Lung (tissue), 11 donors: ENCODE measurements at regions not wholly inside any gene's neighbourhood (a gene's known extent, or its start where the extent isn't known, plus 50 kb on each side); places are given as distances from the start of the nearest gene placed in this dataset.
"Not testable (repeated sequence)": the region's sequence is repeated elsewhere in the genome, so short reads cannot be mapped to it uniquely, and the experiment has no call there.

Experiments
- ATAC-seq: fragments of 200-7000 bp; cut with Tn5 transposase; one replicate; pipeline ENCODE4 v1.9.1; 2020; ENCODE audit warnings: moderate number of reproducible peaks; ENCODE audit not compliant: insufficient read depth, low FRiP score
- DNase-seq, 3 donors: peaks; one replicate each; pipeline ENCODE4 v3.0.0-alpha.2; 2013 to 2017
- H3K27ac ChIP-seq, 2 donors: one replicate each; pipeline ENCODE4 v1.5.1; 2013; ENCODE audit warnings: mild to moderate bottlenecking in 2 of 2, moderate library complexity in 2 of 2, control low read depth in 1 of 2, inconsistent platforms in 1 of 2, low read depth in 1 of 2, low read length in 1 of 2
- H3K27me3 ChIP-seq, 3 donors: one replicate each; pipeline ENCODE4 v1.5.1; 2013; ENCODE audit warnings: low read length in 2 of 3; ENCODE audit not compliant: control insufficient read depth in 3 of 3, insufficient read depth in 3 of 3
- H3K36me3 ChIP-seq, 4 donors: one replicate each; pipeline ENCODE4 v1.5.1; 2013; ENCODE audit warnings: low read length in 4 of 4, mild to moderate bottlenecking in 1 of 4, moderate library complexity in 1 of 4; ENCODE audit not compliant: control insufficient read depth in 4 of 4, insufficient read depth in 4 of 4
- H3K4me1 ChIP-seq, 5 donors: one replicate each; pipeline ENCODE4 v1.5.1; 2013; ENCODE audit warnings: low read length in 5 of 5, mild to moderate bottlenecking in 2 of 5, moderate library complexity in 1 of 5; ENCODE audit not compliant: control insufficient read depth in 5 of 5, insufficient read depth in 5 of 5
- H3K4me3 ChIP-seq: one replicate; pipeline ENCODE4 v1.5.1; 2013; ENCODE audit warnings: mild to moderate bottlenecking, control low read depth, moderate library complexity
- H3K9ac ChIP-seq, 2 donors: one replicate each; pipeline ENCODE4 v1.5.1; 2013; ENCODE audit warnings: low read length in 2 of 2, control low read depth in 1 of 2; ENCODE audit not compliant: insufficient read depth in 1 of 2
- H3K9me3 ChIP-seq, 4 donors: one replicate each; pipeline ENCODE4 v1.5.1; 2013; ENCODE audit warnings: low read length in 3 of 4, mild to moderate bottlenecking in 1 of 4, moderate library complexity in 1 of 4; ENCODE audit not compliant: control insufficient read depth in 4 of 4, insufficient read depth in 3 of 4
- WGBS, 2 donors: extraction: QIAGEN DNeasy Blood & Tissue Kit; methylation state at CpG; one replicate each; pipeline ENCODE4 v1.1.7; 2013; 5-methylcytosine and 5-hydroxymethylcytosine counted together
- TF ChIP-seq, protein P1 (sequence below): IDR thresholded peaks from 2 replicates; pipeline ENCODE4 v1.5.1; 2012; ENCODE audit warnings: mild to moderate bottlenecking; ENCODE audit errors: control extremely low read depth, extremely low read depth
- donor health status: control.
- donor health status: control.
- donor health status: Bipolar disorder and iron deficiency.
- donor health status: healthy.
- donor health status: DM: yes; HTN: yes; CAD: no.

DNA sequence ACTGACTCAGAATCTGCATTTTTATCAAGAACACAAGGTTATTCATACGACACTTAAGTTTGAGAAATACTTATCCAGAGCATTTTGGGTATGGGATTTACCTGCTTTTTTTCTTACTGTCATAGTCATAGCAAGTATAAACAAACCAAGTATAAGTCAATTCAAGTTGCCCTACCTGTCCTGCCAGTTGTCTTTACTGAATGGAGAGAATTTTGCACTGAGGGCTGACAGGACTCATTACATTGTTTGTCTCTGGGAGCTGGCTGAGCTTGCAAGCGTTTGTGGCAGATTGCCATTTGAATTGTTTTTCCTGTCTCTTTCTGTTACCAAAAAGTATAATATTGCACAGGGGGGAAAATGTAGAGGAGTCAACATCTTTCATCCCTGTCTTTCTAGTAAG is 278.9 kb upstream of the MAGEC2 start:
- Histone ChIP-seq H3K4me1 (no peaks in the 10 kb centered on the region), H3K27me3 (no peaks in the 10 kb centered on the region), H3K9ac (no peak overlapping the region), H3K4me3 (no peak overlapping the region), H3K36me3 (no peaks in the 10 kb centered on the region), H3K9me3 (no peaks in the 10 kb centered on the region), H3K27ac (no peak overlapping the region)
- TF ChIP-seq, protein P1, sequence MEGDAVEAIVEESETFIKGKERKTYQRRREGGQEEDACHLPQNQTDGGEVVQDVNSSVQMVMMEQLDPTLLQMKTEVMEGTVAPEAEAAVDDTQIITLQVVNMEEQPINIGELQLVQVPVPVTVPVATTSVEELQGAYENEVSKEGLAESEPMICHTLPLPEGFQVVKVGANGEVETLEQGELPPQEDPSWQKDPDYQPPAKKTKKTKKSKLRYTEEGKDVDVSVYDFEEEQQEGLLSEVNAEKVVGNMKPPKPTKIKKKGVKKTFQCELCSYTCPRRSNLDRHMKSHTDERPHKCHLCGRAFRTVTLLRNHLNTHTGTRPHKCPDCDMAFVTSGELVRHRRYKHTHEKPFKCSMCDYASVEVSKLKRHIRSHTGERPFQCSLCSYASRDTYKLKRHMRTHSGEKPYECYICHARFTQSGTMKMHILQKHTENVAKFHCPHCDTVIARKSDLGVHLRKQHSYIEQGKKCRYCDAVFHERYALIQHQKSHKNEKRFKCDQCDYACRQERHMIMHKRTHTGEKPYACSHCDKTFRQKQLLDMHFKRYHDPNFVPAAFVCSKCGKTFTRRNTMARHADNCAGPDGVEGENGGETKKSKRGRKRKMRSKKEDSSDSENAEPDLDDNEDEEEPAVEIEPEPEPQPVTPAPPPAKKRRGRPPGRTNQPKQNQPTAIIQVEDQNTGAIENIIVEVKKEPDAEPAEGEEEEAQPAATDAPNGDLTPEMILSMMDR = no peak
- WGBS, 2 donors = 79 to 96% methylated on average over 2 of the region's 2 CpGs
- ATAC-seq = no peak
- DNase-seq = no peak

DNA sequence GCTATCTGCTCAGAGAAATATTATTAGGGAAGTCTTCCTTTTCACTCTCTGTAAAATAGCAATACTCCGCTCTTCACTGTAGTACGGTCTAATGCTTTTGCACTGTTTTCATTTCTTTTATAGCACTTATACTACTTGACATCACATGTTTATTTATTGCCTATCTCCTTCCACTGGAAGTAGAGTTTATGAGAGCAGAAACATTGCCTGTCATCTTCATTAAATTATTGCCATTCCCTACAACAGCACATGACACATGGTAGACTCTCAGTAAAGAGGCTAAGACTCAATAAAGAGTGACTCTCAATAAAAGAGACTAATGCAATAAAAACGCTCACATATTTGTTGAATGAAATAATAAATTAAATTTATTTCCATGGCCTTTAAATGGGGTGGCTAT is 241.3 kb upstream of the MAGEC2 start:
- no peak overlapping the region for H3K4me3 ChIP-seq
- no peaks in the 10 kb centered on the region for H3K36me3 ChIP-seq
- H3K9me3 ChIP-seq = no peaks in the 10 kb centered on the region
- WGBS, 2 donors = 85 to 89% methylated on average over 3 of the region's 3 CpGs
- no peak for DNase-seq
- H3K4me1 ChIP-seq = no peaks in the 10 kb centered on the region
- H3K27me3 ChIP-seq = no peaks in the 10 kb centered on the region
- TF ChIP-seq, protein P1 = no peak
- H3K27ac ChIP-seq = no peak overlapping the region
- H3K9ac ChIP-seq = no peak overlapping the region
- no peak for ATAC-seq

- ATAC-seq (peak; percentile 53), DNase-seq (no peak)
- H3K9me3 ChIP-seq = peaks cover 0 to 4% (median under 1%) of the 10 kb centered on the region in 4 donors
- H3K4me3 ChIP-seq = no peak overlapping the region
- no peaks in the 10 kb centered on the region for H3K27me3 ChIP-seq
- TF ChIP-seq, protein P1 = no peak
- H3K9ac ChIP-seq = no peak overlapping the region
- no peaks in the 10 kb centered on the region for H3K36me3 ChIP-seq
- WGBS, 2 donors = 68 to 73% methylated on average over 5 of the region's 5 CpGs
- H3K27ac ChIP-seq = no peak overlapping the region
- no peaks in the 10 kb centered on the region for H3K4me1 ChIP-seq
Measured at GRCh38 chrX:142428916-142429315, 223.8 kb upstream of the MAGEC2 start.

GRCh38 chrX:142390998-142391397 is 185.9 kb upstream of the MAGEC2 start:
- 68 to 97% methylated on average over 10 to 15 of the region's 15 CpGs for WGBS, 2 donors
- not testable (repeated sequence) for H3K9me3 ChIP-seq, H3K27ac ChIP-seq, H3K27me3 ChIP-seq, H3K4me3 ChIP-seq, H3K9ac ChIP-seq, ATAC-seq, DNase-seq, H3K4me1 ChIP-seq, H3K36me3 ChIP-seq
